RWPE2 (cell line): ENCODE measurements at regions not wholly inside any gene's neighbourhood (a gene's known extent, or its start where the extent isn't known, plus 50 kb on each side); places are given as distances from the start of the nearest gene placed in this dataset.

ENCODE experiments used
- ATAC-seq: fragments of 200-7000 bp; cut with Tn5 transposase; 3 replicates; pipeline ENCODE4 v1.9.1; 2021; ENCODE audit warnings: low read depth
- DNase-seq: peaks from one replicate; pipeline ENCODE4 v3.0.0-alpha.2; 2020; ENCODE audit warnings: low spot score
- H3K27ac ChIP-seq: fragments of 450-650 bp; 2 replicates; pipeline ENCODE4 v1.5.1; 2017; ENCODE audit warnings: mild to moderate bottlenecking; ENCODE audit not compliant: poor library complexity, severe bottlenecking
- H3K27me3 ChIP-seq: fragments of 250-450 bp; sonication (Bioruptor Pico); 2 replicates; pipeline ENCODE4 v1.5.1; 2021; ENCODE audit warnings: mild to moderate bottlenecking, moderate library complexity; ENCODE audit not compliant: insufficient read depth, poor library complexity, severe bottlenecking
- H3K36me3 ChIP-seq: fragments of 250-450 bp; sonication (Bioruptor Pico); 2 replicates; pipeline ENCODE4 v1.5.1; 2020; ENCODE audit warnings: low read depth, mild to moderate bottlenecking, moderate library complexity
- H3K4me1 ChIP-seq: fragments of 250-450 bp; sonication (Bioruptor Pico); 2 replicates; pipeline ENCODE4 v1.5.1; 2021; ENCODE audit warnings: mild to moderate bottlenecking, moderate library complexity; ENCODE audit not compliant: insufficient read depth, poor library complexity, severe bottlenecking
- H3K4me3 ChIP-seq: fragments of 250-450 bp; sonication (Bioruptor Pico); 2 replicates; pipeline ENCODE4 v1.5.1; 2021; ENCODE audit warnings: mild to moderate bottlenecking, moderate library complexity; ENCODE audit not compliant: severe bottlenecking
- H3K9me3 ChIP-seq: fragments of 250-450 bp; sonication (Bioruptor Pico); 2 replicates; pipeline ENCODE4 v1.5.1; 2021; ENCODE audit warnings: mild to moderate bottlenecking, moderate library complexity; ENCODE audit not compliant: severe bottlenecking
- TF ChIP-seq, protein P1 (sequence below): fragments of 450-650 bp; IDR thresholded peaks from one replicate; pipeline ENCODE4 v1.5.1; 2017; ENCODE audit warnings: mild to moderate bottlenecking, moderate library complexity; ENCODE audit not compliant: poor library complexity, severe bottlenecking

DNA sequence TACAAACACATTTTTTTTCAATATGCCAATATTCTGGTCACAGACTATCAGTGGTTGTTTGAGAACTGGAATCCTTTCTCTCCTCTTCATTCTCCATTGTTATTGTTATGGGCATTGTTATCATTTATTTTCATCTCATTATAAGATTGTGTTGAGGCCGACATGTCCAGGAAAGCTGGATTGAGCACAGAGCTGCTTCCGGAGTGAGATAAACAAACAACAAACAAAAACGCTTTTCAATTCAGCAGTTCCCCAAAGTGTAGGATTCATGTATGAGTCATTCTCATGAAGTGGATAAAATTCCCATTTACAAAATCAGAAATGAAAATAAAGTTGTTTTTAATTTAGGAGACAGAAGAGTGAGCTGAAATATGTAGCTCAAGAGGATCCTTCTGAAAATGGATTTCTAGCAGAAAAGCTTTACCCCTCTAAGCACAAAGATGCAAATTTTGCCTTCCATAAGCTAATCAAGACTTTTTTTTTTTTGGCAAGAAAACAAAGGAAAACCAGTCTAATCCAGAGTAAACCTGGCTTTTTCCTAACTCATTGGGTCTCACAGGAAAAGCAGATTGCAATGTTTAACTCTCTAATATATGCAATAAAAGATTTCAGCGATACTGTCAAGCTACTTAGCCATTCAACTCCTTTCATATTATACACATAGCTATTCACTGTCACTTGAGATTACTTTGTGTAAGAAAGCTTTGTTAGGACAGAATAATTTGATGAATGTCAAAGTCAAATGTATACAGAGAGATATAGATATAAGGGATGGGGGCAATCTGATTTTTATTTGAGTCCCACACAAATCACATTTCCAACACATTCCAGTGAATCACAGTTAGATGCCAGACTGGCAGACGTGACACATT, 1441.7 kb upstream of the CELF4 start:
- TF ChIP-seq, protein P1, sequence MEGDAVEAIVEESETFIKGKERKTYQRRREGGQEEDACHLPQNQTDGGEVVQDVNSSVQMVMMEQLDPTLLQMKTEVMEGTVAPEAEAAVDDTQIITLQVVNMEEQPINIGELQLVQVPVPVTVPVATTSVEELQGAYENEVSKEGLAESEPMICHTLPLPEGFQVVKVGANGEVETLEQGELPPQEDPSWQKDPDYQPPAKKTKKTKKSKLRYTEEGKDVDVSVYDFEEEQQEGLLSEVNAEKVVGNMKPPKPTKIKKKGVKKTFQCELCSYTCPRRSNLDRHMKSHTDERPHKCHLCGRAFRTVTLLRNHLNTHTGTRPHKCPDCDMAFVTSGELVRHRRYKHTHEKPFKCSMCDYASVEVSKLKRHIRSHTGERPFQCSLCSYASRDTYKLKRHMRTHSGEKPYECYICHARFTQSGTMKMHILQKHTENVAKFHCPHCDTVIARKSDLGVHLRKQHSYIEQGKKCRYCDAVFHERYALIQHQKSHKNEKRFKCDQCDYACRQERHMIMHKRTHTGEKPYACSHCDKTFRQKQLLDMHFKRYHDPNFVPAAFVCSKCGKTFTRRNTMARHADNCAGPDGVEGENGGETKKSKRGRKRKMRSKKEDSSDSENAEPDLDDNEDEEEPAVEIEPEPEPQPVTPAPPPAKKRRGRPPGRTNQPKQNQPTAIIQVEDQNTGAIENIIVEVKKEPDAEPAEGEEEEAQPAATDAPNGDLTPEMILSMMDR = no peak
- Histone ChIP-seq H3K4me3 (no peak overlapping the region), H3K4me1 (no peaks in the 10 kb centered on the region), H3K27me3 (no peaks in the 10 kb centered on the region), H3K36me3 (no peaks in the 10 kb centered on the region), H3K9me3 (no peaks in the 10 kb centered on the region), H3K27ac (no peak overlapping the region)
- no peak for DNase-seq
- ATAC-seq = no peak

DNA sequence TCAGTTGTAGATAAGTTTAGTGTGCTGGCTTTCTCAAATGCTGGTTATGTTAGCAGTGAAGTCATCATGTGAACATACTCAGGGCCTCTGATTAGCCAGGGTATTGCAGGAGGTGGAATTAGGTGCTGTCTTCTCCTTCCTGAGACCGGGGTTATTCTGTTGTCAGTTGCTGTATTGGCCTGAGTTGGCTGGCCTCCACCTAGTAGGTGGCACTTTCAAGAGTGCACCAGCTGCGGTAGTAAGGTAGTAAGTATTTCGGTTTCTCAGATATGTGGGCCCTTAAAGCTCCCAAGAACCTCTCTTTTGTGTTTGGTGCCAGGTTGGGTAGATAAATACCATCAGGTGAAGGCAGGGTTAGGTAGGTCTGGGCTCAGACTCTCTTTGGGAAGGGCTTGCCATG, 1430.5 kb upstream of the CELF4 start:
- DNase-seq = no peak
- no peak for ATAC-seq

DNA sequence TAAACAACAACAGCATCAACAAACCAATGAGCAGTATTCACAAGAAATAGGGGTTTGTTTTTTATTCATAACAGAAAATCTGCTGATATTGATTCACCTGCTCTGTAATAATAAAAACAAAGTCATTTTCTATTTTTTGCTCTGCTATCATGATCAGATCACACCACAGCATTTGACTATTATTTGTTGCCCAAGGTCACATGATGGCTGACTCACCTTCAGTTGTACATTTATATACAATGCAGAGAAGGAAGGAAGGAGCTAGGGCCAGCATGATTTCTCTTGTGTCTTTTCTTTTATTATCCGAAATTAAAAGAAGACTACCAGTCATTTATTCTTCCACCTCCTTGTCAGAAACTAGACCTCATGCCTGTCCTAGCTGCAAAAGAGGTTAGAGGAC, 1427.7 kb upstream of the CELF4 start:
- ATAC-seq (no peak), DNase-seq (no peak)
- H3K4me1 ChIP-seq = no peaks in the 10 kb centered on the region
- H3K27ac ChIP-seq = no peak overlapping the region
- H3K27me3 ChIP-seq = no peaks in the 10 kb centered on the region
- no peaks in the 10 kb centered on the region for H3K9me3 ChIP-seq
- TF ChIP-seq, protein P1 = no peak
- H3K4me3 ChIP-seq = no peak overlapping the region
- no peaks in the 10 kb centered on the region for H3K36me3 ChIP-seq

More for the DNA sequence above, 1430.5 kb upstream of the CELF4 start:
- TF ChIP-seq, protein P1 = no peak
- no peaks in the 10 kb centered on the region for H3K4me1 ChIP-seq
- no peak overlapping the region for H3K27ac ChIP-seq
- no peaks in the 10 kb centered on the region for H3K27me3 ChIP-seq
- H3K4me3 ChIP-seq = no peak overlapping the region
- no peaks in the 10 kb centered on the region for H3K36me3 ChIP-seq
- H3K9me3 ChIP-seq = no peaks in the 10 kb centered on the region

GRCh38 chr18:38984968-38985367, 1419.4 kb upstream of the CELF4 start:
- TF ChIP-seq, protein P1 = no peak
- DNase-seq (no peak), ATAC-seq (no peak)
- H3K4me1 ChIP-seq = no peaks in the 10 kb centered on the region
- no peak overlapping the region for H3K27ac ChIP-seq
- H3K9me3 ChIP-seq = no peaks in the 10 kb centered on the region
- H3K27me3 ChIP-seq = no peaks in the 10 kb centered on the region
- no peak overlapping the region for H3K4me3 ChIP-seq
- no peaks in the 10 kb centered on the region for H3K36me3 ChIP-seq

GRCh38 chr18:38982072-38982471, 1416.5 kb upstream of the CELF4 start:
- no peaks in the 10 kb centered on the region for H3K27me3 ChIP-seq
- no peak for ATAC-seq
- no peak overlapping the region for H3K4me3 ChIP-seq
- H3K9me3 ChIP-seq = no peaks in the 10 kb centered on the region
- TF ChIP-seq, protein P1 = no peak
- DNase-seq = no peak
- no peak overlapping the region for H3K27ac ChIP-seq
- no peaks in the 10 kb centered on the region for H3K4me1 ChIP-seq
- no peaks in the 10 kb centered on the region for H3K36me3 ChIP-seq
